ENCODE measurements at regions not wholly inside any gene's neighbourhood (a gene's known extent, or its start where the extent isn't known, plus 50 kb on each side); places are given as distances from the start of the nearest gene placed in this dataset.

DNA sequence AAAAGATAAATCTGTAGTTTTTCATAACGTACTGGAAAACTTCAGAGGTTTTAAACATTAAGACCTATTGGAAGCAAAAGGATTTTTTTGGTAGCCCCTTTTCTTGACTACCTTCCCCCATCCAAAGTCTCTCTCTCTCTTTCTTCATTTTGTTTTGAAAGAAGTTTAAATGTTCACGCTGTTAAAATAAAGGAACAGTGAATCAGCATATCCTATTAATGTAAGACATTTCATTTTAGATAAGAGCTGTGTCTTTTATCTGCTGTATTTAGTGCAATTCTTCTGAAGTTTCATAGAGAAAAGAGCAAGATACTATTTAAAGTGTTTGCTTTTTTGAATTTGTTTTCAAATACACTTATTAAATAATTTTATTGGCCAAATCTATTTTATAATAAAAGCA, 205.5 kb upstream of the POU3F3 start:
- Histone ChIP-seq H3K4me1 (ENCODE audit: insufficient read depth) (no peaks in the 10 kb centered on the region), H3K79me2 (no peaks in the 10 kb centered on the region), H4K20me1 (ENCODE audit: insufficient read depth, poor library complexity, severe bottlenecking) (no peaks in the 10 kb centered on the region), H3K4me2 (no peak overlapping the region), H3K9me2 (replicated peaks; ENCODE audit: insufficient read depth) (no peaks in the 10 kb centered on the region), H3K27me3 (no peaks in the 10 kb centered on the region), H2AFZ (no peak overlapping the region), H3K4me3 (no peak overlapping the region), H3K27ac (no peak overlapping the region), H3K36me3 (replicated peaks; ENCODE audit: insufficient read depth, low read depth) (no peaks in the 10 kb centered on the region), H3K9me3 (ENCODE audit: low read depth) (no peaks in the 10 kb centered on the region)
- DNase-seq (ENCODE audit: low spot score) = no peak
- TF ChIP-seq EZH2phosphoT487 (IDR thresholded peaks at IDR 0.05; ENCODE audit: low read depth, severe bottlenecking, unreplicated experiment) = no peak
- TF ChIP-seq EZH2 (IDR thresholded peaks at IDR 0.05; ENCODE audit: borderline replicate concordance) = no peak
- TF ChIP-seq, protein P1, sequence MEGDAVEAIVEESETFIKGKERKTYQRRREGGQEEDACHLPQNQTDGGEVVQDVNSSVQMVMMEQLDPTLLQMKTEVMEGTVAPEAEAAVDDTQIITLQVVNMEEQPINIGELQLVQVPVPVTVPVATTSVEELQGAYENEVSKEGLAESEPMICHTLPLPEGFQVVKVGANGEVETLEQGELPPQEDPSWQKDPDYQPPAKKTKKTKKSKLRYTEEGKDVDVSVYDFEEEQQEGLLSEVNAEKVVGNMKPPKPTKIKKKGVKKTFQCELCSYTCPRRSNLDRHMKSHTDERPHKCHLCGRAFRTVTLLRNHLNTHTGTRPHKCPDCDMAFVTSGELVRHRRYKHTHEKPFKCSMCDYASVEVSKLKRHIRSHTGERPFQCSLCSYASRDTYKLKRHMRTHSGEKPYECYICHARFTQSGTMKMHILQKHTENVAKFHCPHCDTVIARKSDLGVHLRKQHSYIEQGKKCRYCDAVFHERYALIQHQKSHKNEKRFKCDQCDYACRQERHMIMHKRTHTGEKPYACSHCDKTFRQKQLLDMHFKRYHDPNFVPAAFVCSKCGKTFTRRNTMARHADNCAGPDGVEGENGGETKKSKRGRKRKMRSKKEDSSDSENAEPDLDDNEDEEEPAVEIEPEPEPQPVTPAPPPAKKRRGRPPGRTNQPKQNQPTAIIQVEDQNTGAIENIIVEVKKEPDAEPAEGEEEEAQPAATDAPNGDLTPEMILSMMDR (IDR thresholded peaks at IDR 0.05; ENCODE audit: poor library complexity) = no peak
- 84% methylated on average over 2 of the region's 2 CpGs for WGBS (ENCODE audit: low lambda C conversion rate, missing lambda C conversion rate)

DNA sequence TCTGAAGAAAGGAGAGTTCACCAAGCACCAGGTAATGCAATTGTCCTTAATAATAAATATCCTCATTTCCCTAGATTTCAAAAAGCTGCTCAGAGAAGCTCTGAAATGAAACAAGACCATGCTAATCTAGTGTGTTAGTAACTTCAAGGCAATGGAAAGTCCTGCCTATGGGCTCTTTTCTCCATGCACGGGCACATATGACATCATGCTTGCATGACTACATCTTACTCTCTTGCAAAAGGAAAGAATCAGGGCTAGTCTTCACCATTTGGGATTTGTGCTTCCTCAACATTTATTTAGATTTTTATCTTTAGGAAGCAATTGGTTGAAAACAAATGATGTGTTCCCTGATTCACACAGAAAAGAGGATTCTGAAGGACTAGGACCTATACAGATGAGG, 204.0 kb upstream of the POU3F3 start:
- WGBS (ENCODE audit: low lambda C conversion rate, missing lambda C conversion rate) = 90% methylated on average over 1 of the region's 1 CpG
- no peaks in the 10 kb centered on the region for H3K9me3 ChIP-seq (ENCODE audit: low read depth)

DNA sequence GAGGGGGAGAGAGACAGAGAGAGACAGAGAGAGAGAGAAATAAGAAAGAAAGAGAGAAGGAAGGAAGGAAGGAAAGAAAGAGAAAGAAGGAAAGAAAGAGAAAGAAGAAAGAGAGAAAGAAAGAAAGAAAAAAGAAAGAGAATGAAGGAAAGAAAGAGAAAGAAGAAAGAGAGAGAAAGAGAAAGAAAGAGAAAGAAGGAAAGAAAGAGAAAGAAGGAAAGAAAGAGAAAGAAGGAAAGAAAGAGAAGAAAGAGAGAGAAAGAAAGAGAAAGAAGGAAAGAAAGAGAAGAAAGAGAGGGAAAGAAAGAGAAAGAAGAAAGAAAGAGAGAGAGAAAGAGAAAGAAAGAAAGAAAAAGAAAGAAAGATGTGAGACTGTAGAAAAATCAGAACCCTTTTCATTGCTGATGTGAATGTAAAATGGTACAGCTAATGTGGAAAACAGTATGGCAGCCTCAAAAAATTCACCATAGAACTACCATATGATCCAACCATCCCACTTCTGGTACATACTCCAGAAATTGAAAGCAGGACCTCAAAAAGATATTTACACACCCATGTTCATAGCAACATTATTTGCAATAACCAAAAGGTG, 203.4 kb upstream of the POU3F3 start:
- H3K27ac ChIP-seq = no peak overlapping the region
- TF ChIP-seq EZH2 (IDR thresholded peaks at IDR 0.05; ENCODE audit: borderline replicate concordance) (no peak), EZH2phosphoT487 (IDR thresholded peaks at IDR 0.05; ENCODE audit: low read depth, severe bottlenecking, unreplicated experiment) (no peak)
- TF ChIP-seq, protein P1 (IDR thresholded peaks at IDR 0.05; ENCODE audit: poor library complexity) = no peak

More for the DNA sequence above, 204.0 kb upstream of the POU3F3 start:
- no peaks in the 10 kb centered on the region for H3K9me2 ChIP-seq (replicated peaks; ENCODE audit: insufficient read depth)
- no peak overlapping the region for H3K27ac ChIP-seq
- no peaks in the 10 kb centered on the region for H3K36me3 ChIP-seq (replicated peaks; ENCODE audit: insufficient read depth, low read depth)
- H3K79me2 ChIP-seq = no peaks in the 10 kb centered on the region
- H3K4me1 ChIP-seq (ENCODE audit: insufficient read depth) = no peaks in the 10 kb centered on the region
- H3K27me3 ChIP-seq = peaks cover 2% of the 10 kb centered on the region
- no peak overlapping the region for H3K4me2 ChIP-seq
- no peaks in the 10 kb centered on the region for H4K20me1 ChIP-seq (ENCODE audit: insufficient read depth, poor library complexity, severe bottlenecking)
- H3K4me3 ChIP-seq = no peak overlapping the region
- no peak for TF ChIP-seq EZH2 (IDR thresholded peaks at IDR 0.05; ENCODE audit: borderline replicate concordance)
- TF ChIP-seq, protein P1 (IDR thresholded peaks at IDR 0.05; ENCODE audit: poor library complexity) = no peak
- no peak for TF ChIP-seq EZH2phosphoT487 (IDR thresholded peaks at IDR 0.05; ENCODE audit: low read depth, severe bottlenecking, unreplicated experiment)
- no peak for DNase-seq (ENCODE audit: low spot score)
- no peak overlapping the region for H2AFZ ChIP-seq

More for the DNA sequence above, 203.4 kb upstream of the POU3F3 start:
- DNase-seq (ENCODE audit: low spot score) = no peak
- H2AFZ ChIP-seq = no peak overlapping the region
- H3K4me2 ChIP-seq = no peak overlapping the region
- no peaks in the 10 kb centered on the region for H3K36me3 ChIP-seq (replicated peaks; ENCODE audit: insufficient read depth, low read depth)
- no peaks in the 10 kb centered on the region for H3K4me1 ChIP-seq (ENCODE audit: insufficient read depth)
- H3K9me2 ChIP-seq (replicated peaks; ENCODE audit: insufficient read depth) = no peaks in the 10 kb centered on the region
- no peak overlapping the region for H3K4me3 ChIP-seq
- H3K9me3 ChIP-seq (ENCODE audit: low read depth) = no peaks in the 10 kb centered on the region
- H3K27me3 ChIP-seq = peaks cover 2% of the 10 kb centered on the region
- H4K20me1 ChIP-seq (ENCODE audit: insufficient read depth, poor library complexity, severe bottlenecking) = no peaks in the 10 kb centered on the region
- no peaks in the 10 kb centered on the region for H3K79me2 ChIP-seq
